ENCODE measurements at regions not wholly inside any gene's neighbourhood (a gene's known extent, or its start where the extent isn't known, plus 50 kb on each side); places are given as distances from the start of the nearest gene placed in this dataset.

DNA sequence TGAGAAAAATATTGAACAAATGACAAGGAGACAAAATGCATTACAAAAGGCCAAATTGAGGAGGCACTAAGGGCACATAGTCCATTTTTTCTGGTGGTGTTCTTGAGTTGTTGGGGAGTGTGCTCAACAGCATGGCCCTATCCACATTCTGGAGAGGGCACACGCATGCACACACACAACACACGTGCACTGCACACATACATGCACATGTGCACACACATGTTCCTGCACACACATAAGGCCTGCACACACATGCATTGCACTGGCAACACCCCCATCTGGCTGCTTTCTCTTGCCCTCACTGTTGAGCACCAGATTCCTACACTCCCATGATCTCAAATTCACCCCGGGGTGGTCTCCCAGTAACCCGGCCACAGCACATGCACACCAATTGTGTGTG lies 659.2 kb upstream of the RAB6C start:
- TF ChIP-seq TEAD4 (CRISPR knock-in tag; IDR thresholded peaks at IDR 0.05) (no peak), ZNF219 (CRISPR knock-in tag; IDR thresholded peaks at IDR 0.05; ENCODE audit: borderline replicate concordance) (no peak)
- TF ChIP-seq, protein P1, sequence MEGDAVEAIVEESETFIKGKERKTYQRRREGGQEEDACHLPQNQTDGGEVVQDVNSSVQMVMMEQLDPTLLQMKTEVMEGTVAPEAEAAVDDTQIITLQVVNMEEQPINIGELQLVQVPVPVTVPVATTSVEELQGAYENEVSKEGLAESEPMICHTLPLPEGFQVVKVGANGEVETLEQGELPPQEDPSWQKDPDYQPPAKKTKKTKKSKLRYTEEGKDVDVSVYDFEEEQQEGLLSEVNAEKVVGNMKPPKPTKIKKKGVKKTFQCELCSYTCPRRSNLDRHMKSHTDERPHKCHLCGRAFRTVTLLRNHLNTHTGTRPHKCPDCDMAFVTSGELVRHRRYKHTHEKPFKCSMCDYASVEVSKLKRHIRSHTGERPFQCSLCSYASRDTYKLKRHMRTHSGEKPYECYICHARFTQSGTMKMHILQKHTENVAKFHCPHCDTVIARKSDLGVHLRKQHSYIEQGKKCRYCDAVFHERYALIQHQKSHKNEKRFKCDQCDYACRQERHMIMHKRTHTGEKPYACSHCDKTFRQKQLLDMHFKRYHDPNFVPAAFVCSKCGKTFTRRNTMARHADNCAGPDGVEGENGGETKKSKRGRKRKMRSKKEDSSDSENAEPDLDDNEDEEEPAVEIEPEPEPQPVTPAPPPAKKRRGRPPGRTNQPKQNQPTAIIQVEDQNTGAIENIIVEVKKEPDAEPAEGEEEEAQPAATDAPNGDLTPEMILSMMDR (IDR thresholded peaks at IDR 0.05), result no peak
